Smooth muscle cell (in vitro differentiated cells): ENCODE measurements at regions not wholly inside any gene's neighbourhood (a gene's known extent, or its start where the extent isn't known, plus 50 kb on each side); places are given as distances from the start of the nearest gene placed in this dataset.

ENCODE experiments used
- DNase-seq: peaks from one replicate; lab custom pipeline; 2025; ENCODE audit not compliant: unreplicated experiment; lab: John Stamatoyannopoulos, UW
- H2AFZ ChIP-seq: fragments of 200-600 bp; sonication (generic); 2 replicates; pipeline ENCODE4 v1.6.0; 2016; ENCODE audit warnings: antibody characterized with exemption, low read depth, mild to moderate bottlenecking
- H3F3A ChIP-seq: fragments of 200-600 bp; sonication (generic); 2 replicates; pipeline ENCODE4 v1.6.0; 2017; ENCODE audit warnings: antibody characterized with exemption, low read depth
- H3K27ac ChIP-seq: fragments of 200-600 bp; sonication (generic); 2 replicates; pipeline ENCODE4 v1.5.1; 2016; ENCODE audit warnings: low read depth, mild to moderate bottlenecking
- H3K27me3 ChIP-seq: fragments of 200-600 bp; sonication (generic); 2 replicates; pipeline ENCODE4 v1.6.1; 2016; ENCODE audit warnings: low read depth, mild to moderate bottlenecking
- H3K36me3 ChIP-seq: fragments of 200-600 bp; sonication (generic); 2 replicates; pipeline ENCODE4 v1.5.1; 2016; ENCODE audit warnings: low read depth
- H3K4me1 ChIP-seq: fragments of 200-600 bp; sonication (generic); 2 replicates; pipeline ENCODE4 v1.5.1; 2016; ENCODE audit warnings: low read depth
- H3K4me2 ChIP-seq: fragments of 200-600 bp; sonication (generic); 2 replicates; pipeline ENCODE4 v1.6.0; 2016; ENCODE audit warnings: mild to moderate bottlenecking
- H3K4me3 ChIP-seq: fragments of 200-600 bp; sonication (generic); 2 replicates; pipeline ENCODE4 v1.5.1; 2016; ENCODE audit warnings: mild to moderate bottlenecking
- H3K79me2 ChIP-seq: fragments of 200-600 bp; sonication (generic); 2 replicates; pipeline ENCODE4 v1.6.0; 2016; ENCODE audit warnings: low read depth, mild to moderate bottlenecking
- H3K9ac ChIP-seq: fragments of 200-600 bp; sonication (generic); 2 replicates; pipeline ENCODE4 v1.6.0; 2016; ENCODE audit warnings: low read depth
- H3K9me3 ChIP-seq: fragments of 200-600 bp; sonication (generic); replicated peaks from 2 replicates; pipeline ENCODE4 v1.5.1; 2016; ENCODE audit warnings: low read depth
- H4K20me1 ChIP-seq: fragments of 200-600 bp; sonication (generic); 2 replicates; pipeline ENCODE4 v1.6.0; 2016; ENCODE audit warnings: low read depth
- WGBS: methylation state at CpG from one replicate; pipeline ENCODE4 v1.1.7; 2016; ENCODE audit warnings: low lambda C conversion rate; 5-methylcytosine and 5-hydroxymethylcytosine counted together
- TF ChIP-seq, protein P1 (sequence below): fragments of 200-600 bp; sonication (generic); IDR thresholded peaks from 2 replicates; pipeline ENCODE4 v1.5.1; 2017; ENCODE audit warnings: borderline replicate concordance, mild to moderate bottlenecking, antibody characterized with exemption; ENCODE audit not compliant: insufficient read depth, poor library complexity, severe bottlenecking

DNA sequence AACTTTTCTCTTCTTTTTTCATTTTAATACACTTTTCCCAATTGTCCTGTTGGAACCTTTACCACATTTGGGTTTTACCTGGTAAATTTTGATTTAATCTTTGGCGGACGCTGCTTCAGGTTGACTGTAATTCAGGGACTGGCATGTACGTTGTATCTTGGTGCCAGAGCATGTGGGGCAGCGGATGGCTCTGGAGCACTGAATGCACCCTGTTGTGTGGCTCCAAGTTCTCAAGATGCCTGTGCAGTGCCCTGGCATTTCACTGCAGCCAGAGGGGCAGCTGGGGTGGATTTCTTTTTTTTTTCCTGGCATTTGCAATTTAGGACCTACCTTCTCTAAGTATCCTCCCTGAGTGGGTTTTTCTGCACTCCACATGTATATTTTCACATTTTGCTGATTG, 242.2 kb downstream of the BLID start:
- 98% methylated on average over 4 of the region's 4 CpGs for WGBS

DNA sequence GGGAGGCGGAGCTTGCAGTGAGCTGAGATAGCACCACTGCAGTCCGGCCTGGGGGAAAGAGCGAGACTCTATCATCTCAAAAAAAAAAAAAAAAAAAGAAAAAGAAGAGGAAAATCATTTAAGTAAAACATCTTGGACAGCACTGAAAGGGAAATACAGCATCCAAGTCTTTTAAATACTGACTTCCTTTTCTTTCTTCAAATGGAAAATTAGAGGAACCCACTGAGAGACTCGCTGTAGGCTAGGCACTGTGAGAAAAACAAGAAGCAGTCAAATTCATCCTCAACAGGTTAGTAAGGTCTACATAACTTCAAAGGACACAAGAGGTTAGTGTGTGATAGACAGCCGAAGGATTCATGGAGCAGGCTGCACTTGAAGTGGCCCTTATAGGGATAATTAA, 243.7 kb downstream of the BLID start:
- Histone ChIP-seq H3K9ac (no peak overlapping the region), H2AFZ (no peak overlapping the region), H3F3A (no peaks in the 10 kb centered on the region), H3K4me2 (no peak overlapping the region), H4K20me1 (no peaks in the 10 kb centered on the region), H3K27me3 (no peaks in the 10 kb centered on the region), H3K9me3 (no peaks in the 10 kb centered on the region), H3K4me1 (no peaks in the 10 kb centered on the region), H3K4me3 (no peak overlapping the region), H3K79me2 (no peaks in the 10 kb centered on the region), H3K27ac (no peak overlapping the region), H3K36me3 (no peaks in the 10 kb centered on the region)
- no peak for DNase-seq
- WGBS = 93% methylated on average over 5 of the region's 5 CpGs
- TF ChIP-seq, protein P1, sequence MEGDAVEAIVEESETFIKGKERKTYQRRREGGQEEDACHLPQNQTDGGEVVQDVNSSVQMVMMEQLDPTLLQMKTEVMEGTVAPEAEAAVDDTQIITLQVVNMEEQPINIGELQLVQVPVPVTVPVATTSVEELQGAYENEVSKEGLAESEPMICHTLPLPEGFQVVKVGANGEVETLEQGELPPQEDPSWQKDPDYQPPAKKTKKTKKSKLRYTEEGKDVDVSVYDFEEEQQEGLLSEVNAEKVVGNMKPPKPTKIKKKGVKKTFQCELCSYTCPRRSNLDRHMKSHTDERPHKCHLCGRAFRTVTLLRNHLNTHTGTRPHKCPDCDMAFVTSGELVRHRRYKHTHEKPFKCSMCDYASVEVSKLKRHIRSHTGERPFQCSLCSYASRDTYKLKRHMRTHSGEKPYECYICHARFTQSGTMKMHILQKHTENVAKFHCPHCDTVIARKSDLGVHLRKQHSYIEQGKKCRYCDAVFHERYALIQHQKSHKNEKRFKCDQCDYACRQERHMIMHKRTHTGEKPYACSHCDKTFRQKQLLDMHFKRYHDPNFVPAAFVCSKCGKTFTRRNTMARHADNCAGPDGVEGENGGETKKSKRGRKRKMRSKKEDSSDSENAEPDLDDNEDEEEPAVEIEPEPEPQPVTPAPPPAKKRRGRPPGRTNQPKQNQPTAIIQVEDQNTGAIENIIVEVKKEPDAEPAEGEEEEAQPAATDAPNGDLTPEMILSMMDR = no peak

More for the DNA sequence above, 242.2 kb downstream of the BLID start:
- TF ChIP-seq, protein P1 = no peak
- no peak overlapping the region for H3K9ac ChIP-seq
- no peak for DNase-seq
- no peaks in the 10 kb centered on the region for H4K20me1 ChIP-seq
- H3K27me3 ChIP-seq = no peaks in the 10 kb centered on the region
- no peaks in the 10 kb centered on the region for H3K36me3 ChIP-seq
- no peaks in the 10 kb centered on the region for H3K79me2 ChIP-seq
- H3K4me1 ChIP-seq = no peaks in the 10 kb centered on the region
- no peak overlapping the region for H3K27ac ChIP-seq
- no peak overlapping the region for H3K4me2 ChIP-seq
- no peak overlapping the region for H2AFZ ChIP-seq
- no peaks in the 10 kb centered on the region for H3F3A ChIP-seq
- H3K4me3 ChIP-seq = no peak overlapping the region
- no peaks in the 10 kb centered on the region for H3K9me3 ChIP-seq

DNA sequence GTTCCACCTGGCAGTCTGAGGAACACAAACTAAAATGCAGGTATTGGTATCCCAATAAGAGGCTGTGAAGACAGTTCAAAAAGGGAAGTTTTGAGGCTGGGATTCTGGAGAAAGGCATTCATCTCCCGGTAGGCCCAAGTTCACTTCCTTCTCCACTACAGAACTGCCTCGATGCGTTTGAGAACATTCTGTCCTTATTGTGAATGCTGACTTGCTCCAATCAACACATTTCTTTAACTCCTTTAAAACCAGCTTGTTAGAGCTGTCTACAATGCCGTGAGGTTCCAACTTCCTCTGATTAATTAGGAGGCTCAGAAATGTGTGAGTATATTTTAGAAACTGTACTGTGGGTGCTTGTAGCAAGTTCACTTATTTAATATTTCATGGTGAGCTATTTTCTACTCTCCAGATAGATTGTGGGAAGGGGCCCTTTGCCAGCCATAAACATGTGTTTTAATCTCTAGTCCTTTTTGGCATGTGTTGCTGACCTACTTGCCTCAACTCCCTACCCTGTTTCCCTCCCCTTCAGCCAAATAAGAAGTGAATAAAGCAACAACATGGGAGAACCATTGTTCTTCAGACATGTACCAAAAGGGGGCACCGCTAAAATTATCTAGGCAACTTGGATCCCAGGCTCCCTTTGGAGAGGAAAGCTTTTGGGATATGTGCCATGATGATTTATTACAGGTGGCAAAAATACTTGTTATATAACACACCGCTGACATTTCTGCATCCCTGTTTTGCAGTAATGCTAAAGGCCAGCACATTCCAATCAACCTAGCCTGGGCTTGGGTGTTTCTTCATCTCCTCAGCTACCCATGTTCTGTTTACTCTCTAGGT, 245.6 kb downstream of the BLID start:
- no peaks in the 10 kb centered on the region for H3K4me1 ChIP-seq
- TF ChIP-seq, protein P1 = no peak
- H3F3A ChIP-seq = no peaks in the 10 kb centered on the region
- no peaks in the 10 kb centered on the region for H3K9me3 ChIP-seq
- no peak for DNase-seq
- H4K20me1 ChIP-seq = no peaks in the 10 kb centered on the region
- no peak overlapping the region for H3K27ac ChIP-seq
- H3K36me3 ChIP-seq = no peaks in the 10 kb centered on the region
- no peak overlapping the region for H3K4me3 ChIP-seq
- H3K9ac ChIP-seq = no peak overlapping the region
- WGBS = 90% methylated on average over 6 of the region's 6 CpGs
- H2AFZ ChIP-seq = no peak overlapping the region
- H3K79me2 ChIP-seq = no peaks in the 10 kb centered on the region
- no peak overlapping the region for H3K4me2 ChIP-seq
- H3K27me3 ChIP-seq = no peaks in the 10 kb centered on the region

DNA sequence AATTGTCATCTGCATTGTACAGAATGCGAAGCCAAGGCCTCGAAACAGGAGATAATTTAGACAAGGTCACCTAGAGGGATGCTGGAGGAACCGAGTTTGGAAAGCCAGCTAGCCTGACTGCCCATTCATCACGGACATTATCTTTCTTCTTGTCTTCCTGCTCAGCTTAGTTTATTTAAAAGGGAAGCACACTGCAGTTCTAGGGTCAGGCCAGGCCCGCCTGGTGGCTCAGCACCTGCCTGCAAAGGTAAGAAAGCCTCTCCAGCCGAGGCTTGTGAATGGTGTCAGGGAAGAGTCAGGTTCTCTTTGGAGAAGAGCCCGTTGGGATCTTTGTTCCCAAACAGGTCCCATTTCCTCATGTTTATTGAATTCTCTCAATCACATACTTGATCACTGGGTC, 246.5 kb downstream of the BLID start:
- Histone ChIP-seq H3K36me3 (no peaks in the 10 kb centered on the region), H3K9me3 (no peaks in the 10 kb centered on the region), H3K9ac (no peak overlapping the region), H2AFZ (no peak overlapping the region), H3F3A (no peaks in the 10 kb centered on the region), H4K20me1 (no peaks in the 10 kb centered on the region), H3K27me3 (no peaks in the 10 kb centered on the region), H3K4me1 (no peaks in the 10 kb centered on the region), H3K4me3 (no peak overlapping the region), H3K4me2 (no peak overlapping the region), H3K27ac (no peak overlapping the region), H3K79me2 (no peaks in the 10 kb centered on the region)
- TF ChIP-seq, protein P1 = no peak
- WGBS = 85% methylated on average over 7 of the region's 7 CpGs
- no peak for DNase-seq
